ENCODE measurements at regions not wholly inside any gene's neighbourhood (a gene's known extent, or its start where the extent isn't known, plus 50 kb on each side); places are given as distances from the start of the nearest gene placed in this dataset.

- H3K36me3 ChIP-seq = no peaks in the 10 kb centered on the region
- no peaks in the 10 kb centered on the region for H3K27me3 ChIP-seq
- H3K4me3 ChIP-seq = no peak overlapping the region
- DNase-seq = no peak
- no peaks in the 10 kb centered on the region for H3K4me1 ChIP-seq (ENCODE audit: insufficient read depth)
- intact Hi-C loops (cut with DNase I) = no loop called here
- no peak overlapping the region for H3K27ac ChIP-seq
- TF ChIP-seq EP300 (IDR thresholded peaks at IDR 0.05) (no peak), CTCF (IDR thresholded peaks at IDR 0.05) (no peak), POLR2A (IDR thresholded peaks at IDR 0.05) (no peak)
- H3K9me3 ChIP-seq = no peaks in the 10 kb centered on the region
These were observed 332.6 kb upstream of the PDE4D start for GRCh38 chr5:60226128-60226527.

GRCh38 chr5:60223342-60223741 is 329.8 kb upstream of the PDE4D start:
- Histone ChIP-seq H3K36me3 (no peaks in the 10 kb centered on the region), H3K27ac (no peak overlapping the region), H3K4me3 (no peak overlapping the region), H3K4me1 (ENCODE audit: insufficient read depth) (no peaks in the 10 kb centered on the region), H3K9me3 (no peaks in the 10 kb centered on the region), H3K27me3 (no peaks in the 10 kb centered on the region)
- DNase-seq = no peak
- no peak for TF ChIP-seq CTCF (IDR thresholded peaks at IDR 0.05)
- no peak for TF ChIP-seq EP300 (IDR thresholded peaks at IDR 0.05)
- no peak for TF ChIP-seq POLR2A (IDR thresholded peaks at IDR 0.05)
- intact Hi-C loops (cut with DNase I) = no loop called here
- 79 to 89% (median 81%) methylated on average over 3 of the region's 3 CpGs for WGBS, 3 donors

GRCh38 chr5:60219921-60220320 is 326.4 kb upstream of the PDE4D start:
- Histone ChIP-seq H3K36me3 (no peaks in the 10 kb centered on the region), H3K4me3 (no peak overlapping the region), H3K27me3 (no peaks in the 10 kb centered on the region), H3K9me3 (no peaks in the 10 kb centered on the region), H3K27ac (no peak overlapping the region), H3K4me1 (ENCODE audit: insufficient read depth) (no peaks in the 10 kb centered on the region)
- 78 to 95% (median 94%) methylated on average over 1 of the region's 1 CpG for WGBS, 3 donors
- TF ChIP-seq POLR2A (IDR thresholded peaks at IDR 0.05) (no peak), EP300 (IDR thresholded peaks at IDR 0.05) (no peak), CTCF (IDR thresholded peaks at IDR 0.05) (no peak)
- intact Hi-C loops (cut with DNase I) = no loop called here
- no peak for DNase-seq

GRCh38 chr5:60210810-60211209 is 317.3 kb upstream of the PDE4D start:
- intact Hi-C loops (cut with DNase I) = no loop called here
- no peak for TF ChIP-seq EP300 (IDR thresholded peaks at IDR 0.05)
- Histone ChIP-seq H3K27me3 (no peaks in the 10 kb centered on the region), H3K27ac (no peak overlapping the region), H3K9me3 (no peaks in the 10 kb centered on the region), H3K36me3 (no peaks in the 10 kb centered on the region), H3K4me1 (ENCODE audit: insufficient read depth) (no peaks in the 10 kb centered on the region), H3K4me3 (no peak overlapping the region)
- DNase-seq = no peak
- WGBS, 3 donors = 78 to 92% (median 79%) methylated on average over 17 of the region's 17 CpGs

GRCh38 chr5:60209146-60209840 is 315.8 kb upstream of the PDE4D start:
- WGBS, 3 donors = 21 to 30% (median 23%) methylated on average over 5 of the region's 5 CpGs
- Histone ChIP-seq H3K27me3 (no peaks in the 10 kb centered on the region), H3K27ac (no peak overlapping the region), H3K9me3 (no peaks in the 10 kb centered on the region), H3K4me3 (no peak overlapping the region), H3K4me1 (ENCODE audit: insufficient read depth) (no peaks in the 10 kb centered on the region), H3K36me3 (no peaks in the 10 kb centered on the region)
- intact Hi-C loops (cut with DNase I) = no loop called here
- DNase-seq = no peak
- TF ChIP-seq POLR2A (IDR thresholded peaks at IDR 0.05) (no peak), EP300 (IDR thresholded peaks at IDR 0.05) (no peak), CTCF (IDR thresholded peaks at IDR 0.05) (no peak)
